ENCODE measurements at regions not wholly inside any gene's neighbourhood (a gene's known extent, or its start where the extent isn't known, plus 50 kb on each side); places are given as distances from the start of the nearest gene placed in this dataset.

- Histone ChIP-seq H3K4me3 (ENCODE audit: low read length) (no peak overlapping the region), H3K27me3 (ENCODE audit: control insufficient read depth, insufficient read depth, low read length) (no peaks in the 10 kb centered on the region), H3K4me1 (ENCODE audit: control insufficient read depth, low read depth, low read length) (no peaks in the 10 kb centered on the region), H3K36me3 (ENCODE audit: control insufficient read depth, low read depth, low read length) (no peaks in the 10 kb centered on the region), H3K27ac (ENCODE audit: low read length) (no peak overlapping the region), H3K9me3 (ENCODE audit: control insufficient read depth, low read depth, low read length) (no peaks in the 10 kb centered on the region), H3K9ac (ENCODE audit: low read length) (no peak overlapping the region)
Observed at GRCh38 chr13:111394211-111394922, 73.9 kb downstream of the TEX29 start.

GRCh38 chr13:111395511-111396393 lies 75.3 kb downstream of the TEX29 start:
- no peaks in the 10 kb centered on the region for H3K4me1 ChIP-seq (ENCODE audit: control insufficient read depth, low read depth, low read length)
- H3K27me3 ChIP-seq (ENCODE audit: control insufficient read depth, insufficient read depth, low read length), result no peaks in the 10 kb centered on the region
- H3K9me3 ChIP-seq (ENCODE audit: control insufficient read depth, low read depth, low read length), result no peaks in the 10 kb centered on the region
- H3K36me3 ChIP-seq (ENCODE audit: control insufficient read depth, low read depth, low read length), result no peaks in the 10 kb centered on the region
- H3K27ac ChIP-seq (ENCODE audit: low read length), result no peak overlapping the region
- no peak overlapping the region for H3K9ac ChIP-seq (ENCODE audit: low read length)
- no peak overlapping the region for H3K4me3 ChIP-seq (ENCODE audit: low read length)

GRCh38 chr13:111396457-111396856 lies 76.0 kb downstream of the TEX29 start:
- no peaks in the 10 kb centered on the region for H3K36me3 ChIP-seq (ENCODE audit: control insufficient read depth, low read depth, low read length)
- no peak overlapping the region for H3K27ac ChIP-seq (ENCODE audit: low read length)
- H3K4me1 ChIP-seq (ENCODE audit: control insufficient read depth, low read depth, low read length), result no peaks in the 10 kb centered on the region
- H3K9ac ChIP-seq (ENCODE audit: low read length), result no peak overlapping the region
- H3K27me3 ChIP-seq (ENCODE audit: control insufficient read depth, insufficient read depth, low read length), result no peaks in the 10 kb centered on the region
- H3K4me3 ChIP-seq (ENCODE audit: low read length), result no peak overlapping the region
- H3K9me3 ChIP-seq (ENCODE audit: control insufficient read depth, low read depth, low read length), result no peaks in the 10 kb centered on the region

GRCh38 chr13:111397202-111397880 lies 76.9 kb downstream of the TEX29 start:
- no peaks in the 10 kb centered on the region for H3K4me1 ChIP-seq (ENCODE audit: control insufficient read depth, low read depth, low read length)
- H3K27me3 ChIP-seq (ENCODE audit: control insufficient read depth, insufficient read depth, low read length), result no peaks in the 10 kb centered on the region
- H3K4me3 ChIP-seq (ENCODE audit: low read length), result no peak overlapping the region
- H3K9me3 ChIP-seq (ENCODE audit: control insufficient read depth, low read depth, low read length), result no peaks in the 10 kb centered on the region
- H3K9ac ChIP-seq (ENCODE audit: low read length), result no peak overlapping the region
- H3K27ac ChIP-seq (ENCODE audit: low read length), result no peak overlapping the region
- H3K36me3 ChIP-seq (ENCODE audit: control insufficient read depth, low read depth, low read length), result no peaks in the 10 kb centered on the region

GRCh38 chr13:111398196-111398595 lies 77.8 kb downstream of the TEX29 start:
- H3K27me3 ChIP-seq (ENCODE audit: control insufficient read depth, insufficient read depth, low read length), result no peaks in the 10 kb centered on the region
- no peak overlapping the region for H3K27ac ChIP-seq (ENCODE audit: low read length)
- no peaks in the 10 kb centered on the region for H3K36me3 ChIP-seq (ENCODE audit: control insufficient read depth, low read depth, low read length)
- no peaks in the 10 kb centered on the region for H3K9me3 ChIP-seq (ENCODE audit: control insufficient read depth, low read depth, low read length)
- H3K9ac ChIP-seq (ENCODE audit: low read length), result no peak overlapping the region
- no peak overlapping the region for H3K4me3 ChIP-seq (ENCODE audit: low read length)
- H3K4me1 ChIP-seq (ENCODE audit: control insufficient read depth, low read depth, low read length), result no peaks in the 10 kb centered on the region

GRCh38 chr13:111398715-111399299 lies 78.4 kb downstream of the TEX29 start:
- Histone ChIP-seq H3K27me3 (ENCODE audit: control insufficient read depth, insufficient read depth, low read length) (no peaks in the 10 kb centered on the region), H3K36me3 (ENCODE audit: control insufficient read depth, low read depth, low read length) (no peaks in the 10 kb centered on the region), H3K4me1 (ENCODE audit: control insufficient read depth, low read depth, low read length) (no peaks in the 10 kb centered on the region), H3K9ac (ENCODE audit: low read length) (no peak overlapping the region), H3K4me3 (ENCODE audit: low read length) (no peak overlapping the region), H3K9me3 (ENCODE audit: control insufficient read depth, low read depth, low read length) (no peaks in the 10 kb centered on the region), H3K27ac (ENCODE audit: low read length) (no peak overlapping the region)

- Histone ChIP-seq H3K36me3 (ENCODE audit: control insufficient read depth, low read depth, low read length) (no peaks in the 10 kb centered on the region), H3K9me3 (ENCODE audit: control insufficient read depth, low read depth, low read length) (no peaks in the 10 kb centered on the region), H3K27me3 (ENCODE audit: control insufficient read depth, insufficient read depth, low read length) (no peaks in the 10 kb centered on the region), H3K27ac (ENCODE audit: low read length) (no peak overlapping the region), H3K4me3 (ENCODE audit: low read length) (no peak overlapping the region), H3K9ac (ENCODE audit: low read length) (no peak overlapping the region), H3K4me1 (ENCODE audit: control insufficient read depth, low read depth, low read length) (no peaks in the 10 kb centered on the region)
Observed at GRCh38 chr13:111399334-111399733, 78.9 kb downstream of the TEX29 start.

GRCh38 chr13:111399776-111400538 lies 79.5 kb downstream of the TEX29 start:
- Histone ChIP-seq H3K4me3 (ENCODE audit: low read length) (no peak overlapping the region), H3K9me3 (ENCODE audit: control insufficient read depth, low read depth, low read length) (no peaks in the 10 kb centered on the region), H3K36me3 (ENCODE audit: control insufficient read depth, low read depth, low read length) (no peaks in the 10 kb centered on the region), H3K4me1 (ENCODE audit: control insufficient read depth, low read depth, low read length) (no peaks in the 10 kb centered on the region), H3K27ac (ENCODE audit: low read length) (no peak overlapping the region), H3K27me3 (ENCODE audit: control insufficient read depth, insufficient read depth, low read length) (no peaks in the 10 kb centered on the region), H3K9ac (ENCODE audit: low read length) (no peak overlapping the region)

- Histone ChIP-seq H3K4me1 (ENCODE audit: control insufficient read depth, low read depth, low read length) (no peaks in the 10 kb centered on the region), H3K9me3 (ENCODE audit: control insufficient read depth, low read depth, low read length) (no peaks in the 10 kb centered on the region), H3K4me3 (ENCODE audit: low read length) (no peak overlapping the region), H3K36me3 (ENCODE audit: control insufficient read depth, low read depth, low read length) (no peaks in the 10 kb centered on the region), H3K27ac (ENCODE audit: low read length) (no peak overlapping the region), H3K27me3 (ENCODE audit: control insufficient read depth, insufficient read depth, low read length) (no peaks in the 10 kb centered on the region), H3K9ac (ENCODE audit: low read length) (no peak overlapping the region)
Observed at GRCh38 chr13:111401151-111401550, 80.7 kb downstream of the TEX29 start.

GRCh38 chr13:111401755-111402154 lies 81.3 kb downstream of the TEX29 start:
- no peak overlapping the region for H3K9ac ChIP-seq (ENCODE audit: low read length)
- H3K4me3 ChIP-seq (ENCODE audit: low read length), result no peak overlapping the region
- no peaks in the 10 kb centered on the region for H3K36me3 ChIP-seq (ENCODE audit: control insufficient read depth, low read depth, low read length)
- no peaks in the 10 kb centered on the region for H3K4me1 ChIP-seq (ENCODE audit: control insufficient read depth, low read depth, low read length)
- no peaks in the 10 kb centered on the region for H3K9me3 ChIP-seq (ENCODE audit: control insufficient read depth, low read depth, low read length)
- H3K27ac ChIP-seq (ENCODE audit: low read length), result no peak overlapping the region
- H3K27me3 ChIP-seq (ENCODE audit: control insufficient read depth, insufficient read depth, low read length), result no peaks in the 10 kb centered on the region

GRCh38 chr13:111402441-111402840 lies 82.0 kb downstream of the TEX29 start:
- Histone ChIP-seq H3K4me1 (ENCODE audit: control insufficient read depth, low read depth, low read length) (no peaks in the 10 kb centered on the region), H3K9me3 (ENCODE audit: control insufficient read depth, low read depth, low read length) (no peaks in the 10 kb centered on the region), H3K36me3 (ENCODE audit: control insufficient read depth, low read depth, low read length) (no peaks in the 10 kb centered on the region), H3K4me3 (ENCODE audit: low read length) (no peak overlapping the region), H3K9ac (ENCODE audit: low read length) (no peak overlapping the region), H3K27ac (ENCODE audit: low read length) (no peak overlapping the region), H3K27me3 (ENCODE audit: control insufficient read depth, insufficient read depth, low read length) (no peaks in the 10 kb centered on the region)
